GM11168 (cell line): ENCODE measurements at regions not wholly inside any gene's neighbourhood (a gene's known extent, or its start where the extent isn't known, plus 50 kb on each side); places are given as distances from the start of the nearest gene placed in this dataset.
"Not testable (repeated sequence)": the region's sequence is repeated elsewhere in the genome, so short reads cannot be mapped to it uniquely, and the experiment has no call there.

Source experiments
- in situ Hi-C: fragments of 300-500 bp; cut with MboI; formaldehyde crosslinking; loops from one replicate; pipeline ENCODE4 v1.12.0; 2022; ENCODE audit warnings: low sequenced_read_pairs; ENCODE audit not compliant: unreplicated experiment

- in situ Hi-C loops, result no loop called here
Measured at GRCh38 chr6:139885909-139886308, 511.5 kb upstream of the CITED2 start.

- in situ Hi-C loops, result no loop called here
Measured at GRCh38 chr6:139883776-139884175, 509.3 kb upstream of the CITED2 start.

- in situ Hi-C loops, result no loop called here
Measured at GRCh38 chr6:139882977-139883728, 508.7 kb upstream of the CITED2 start.

GRCh38 chr6:139882234-139882633 lies 507.8 kb upstream of the CITED2 start:
- in situ Hi-C loops, result no loop called here

- in situ Hi-C loops, result no loop called here
Measured at GRCh38 chr6:139881728-139882211, 507.3 kb upstream of the CITED2 start.

- in situ Hi-C loops, result no loop called here
Measured at GRCh38 chr6:139881236-139881635, 506.8 kb upstream of the CITED2 start.

- in situ Hi-C loops, result no loop called here
Measured at GRCh38 chr6:139879823-139880356, 505.4 kb upstream of the CITED2 start.

GRCh38 chr6:139879241-139879640 lies 504.8 kb upstream of the CITED2 start:
- in situ Hi-C loops, result not testable (repeated sequence)

GRCh38 chr6:139877828-139878405 lies 503.5 kb upstream of the CITED2 start:
- in situ Hi-C loops, result no loop called here

- in situ Hi-C loops, result no loop called here
Measured at GRCh38 chr6:139872665-139873064, 498.2 kb upstream of the CITED2 start.

GRCh38 chr6:139871803-139872510 lies 497.5 kb upstream of the CITED2 start:
- in situ Hi-C loops, result no loop called here

- in situ Hi-C loops, result no loop called here
Measured at GRCh38 chr6:139871165-139871710, 496.8 kb upstream of the CITED2 start.

GRCh38 chr6:139868576-139868975 lies 494.1 kb upstream of the CITED2 start:
- in situ Hi-C loops, result no loop called here

- in situ Hi-C loops, result no loop called here
Measured at GRCh38 chr6:139863964-139864363, 489.5 kb upstream of the CITED2 start.

- in situ Hi-C loops, result no loop called here
Measured at GRCh38 chr6:139863346-139863745, 488.9 kb upstream of the CITED2 start.

- in situ Hi-C loops, result no loop called here
Measured at GRCh38 chr6:139862311-139862710, 487.9 kb upstream of the CITED2 start.

- in situ Hi-C loops, result no loop called here
Measured at GRCh38 chr6:139860203-139860602, 485.8 kb upstream of the CITED2 start.

- in situ Hi-C loops, result no loop called here
Measured at GRCh38 chr6:139858429-139858828, 484.0 kb upstream of the CITED2 start.

- in situ Hi-C loops, result no loop called here
Measured at GRCh38 chr6:139857143-139857542, 482.7 kb upstream of the CITED2 start.

- in situ Hi-C loops, result no loop called here
Measured at GRCh38 chr6:139856562-139856961, 482.1 kb upstream of the CITED2 start.
